Breast epithelium (tissue), 3 donors: ENCODE measurements at regions not wholly inside any gene's neighbourhood (a gene's known extent, or its start where the extent isn't known, plus 50 kb on each side); places are given as distances from the start of the nearest gene placed in this dataset.

Experiments
- POLR2A ChIP-seq: fragments of 450-650 bp; IDR thresholded peaks from one replicate; pipeline ENCODE4 v1.6.1; 2016; ENCODE audit warnings: antibody characterized with exemption, mild to moderate bottlenecking, moderate library complexity
- POLR2AphosphoS5 ChIP-seq, 3 donors: sonication (generic); formaldehyde crosslinking; IDR thresholded peaks; one replicate each; pipeline ENCODE4 v1.6.1; 2017; ENCODE audit warnings: antibody characterized with exemption in 3 of 3
- TF ChIP-seq, protein P1 (sequence below), 3 donors: fragments of 450-650 bp; IDR thresholded peaks; one replicate each; pipeline ENCODE4 v1.5.1; 2016 to 2017; ENCODE audit warnings: antibody characterized with exemption in 3 of 3, mild to moderate bottlenecking in 3 of 3, moderate library complexity in 3 of 3

GRCh38 chr4:159762672-159763071 lies 659.8 kb downstream of the RAPGEF2 start:
- TF ChIP-seq, protein P1, sequence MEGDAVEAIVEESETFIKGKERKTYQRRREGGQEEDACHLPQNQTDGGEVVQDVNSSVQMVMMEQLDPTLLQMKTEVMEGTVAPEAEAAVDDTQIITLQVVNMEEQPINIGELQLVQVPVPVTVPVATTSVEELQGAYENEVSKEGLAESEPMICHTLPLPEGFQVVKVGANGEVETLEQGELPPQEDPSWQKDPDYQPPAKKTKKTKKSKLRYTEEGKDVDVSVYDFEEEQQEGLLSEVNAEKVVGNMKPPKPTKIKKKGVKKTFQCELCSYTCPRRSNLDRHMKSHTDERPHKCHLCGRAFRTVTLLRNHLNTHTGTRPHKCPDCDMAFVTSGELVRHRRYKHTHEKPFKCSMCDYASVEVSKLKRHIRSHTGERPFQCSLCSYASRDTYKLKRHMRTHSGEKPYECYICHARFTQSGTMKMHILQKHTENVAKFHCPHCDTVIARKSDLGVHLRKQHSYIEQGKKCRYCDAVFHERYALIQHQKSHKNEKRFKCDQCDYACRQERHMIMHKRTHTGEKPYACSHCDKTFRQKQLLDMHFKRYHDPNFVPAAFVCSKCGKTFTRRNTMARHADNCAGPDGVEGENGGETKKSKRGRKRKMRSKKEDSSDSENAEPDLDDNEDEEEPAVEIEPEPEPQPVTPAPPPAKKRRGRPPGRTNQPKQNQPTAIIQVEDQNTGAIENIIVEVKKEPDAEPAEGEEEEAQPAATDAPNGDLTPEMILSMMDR (IDR thresholded peaks at IDR 0.05), result no peak
- no peak for TF ChIP-seq POLR2A
- no peak for TF ChIP-seq POLR2AphosphoS5 (IDR thresholded peaks at IDR 0.05)
